SJSA1 (cell line): ENCODE measurements at regions not wholly inside any gene's neighbourhood (a gene's known extent, or its start where the extent isn't known, plus 50 kb on each side); places are given as distances from the start of the nearest gene placed in this dataset.

Experiments used
- DNase-seq, 2 experiments: peaks; one replicate each; pipeline ENCODE4 v3.0.0-alpha.2; 2015 to 2020; ENCODE audit warnings: low spot score in 2 of 2, low read depth in 1 of 2
- H3K27ac ChIP-seq: fragments of 250-450 bp; sonication (Bioruptor Pico); 2 replicates; pipeline ENCODE4 v1.5.1; 2020; ENCODE audit warnings: mild to moderate bottlenecking, moderate library complexity
- H3K27me3 ChIP-seq: fragments of 250-450 bp; sonication (Bioruptor Pico); replicated peaks from 2 replicates; pipeline ENCODE4 v1.5.1; 2020; ENCODE audit warnings: mild to moderate bottlenecking, moderate library complexity
- H3K36me3 ChIP-seq: fragments of 250-450 bp; sonication (Bioruptor Pico); 2 replicates; pipeline ENCODE4 v1.5.1; 2020; ENCODE audit warnings: mild to moderate bottlenecking
- H3K4me1 ChIP-seq: fragments of 250-450 bp; sonication (Bioruptor Pico); replicated peaks from 2 replicates; pipeline ENCODE4 v1.6.1; 2021; ENCODE audit warnings: mild to moderate bottlenecking
- H3K4me3 ChIP-seq: fragments of 250-450 bp; sonication (Bioruptor Pico); 2 replicates; pipeline ENCODE4 v1.5.1; 2020; ENCODE audit warnings: mild to moderate bottlenecking
- H3K9me3 ChIP-seq: fragments of 250-450 bp; sonication (Bioruptor Pico); replicated peaks from 2 replicates; pipeline ENCODE4 v1.5.1; 2020; ENCODE audit warnings: mild to moderate bottlenecking

DNA sequence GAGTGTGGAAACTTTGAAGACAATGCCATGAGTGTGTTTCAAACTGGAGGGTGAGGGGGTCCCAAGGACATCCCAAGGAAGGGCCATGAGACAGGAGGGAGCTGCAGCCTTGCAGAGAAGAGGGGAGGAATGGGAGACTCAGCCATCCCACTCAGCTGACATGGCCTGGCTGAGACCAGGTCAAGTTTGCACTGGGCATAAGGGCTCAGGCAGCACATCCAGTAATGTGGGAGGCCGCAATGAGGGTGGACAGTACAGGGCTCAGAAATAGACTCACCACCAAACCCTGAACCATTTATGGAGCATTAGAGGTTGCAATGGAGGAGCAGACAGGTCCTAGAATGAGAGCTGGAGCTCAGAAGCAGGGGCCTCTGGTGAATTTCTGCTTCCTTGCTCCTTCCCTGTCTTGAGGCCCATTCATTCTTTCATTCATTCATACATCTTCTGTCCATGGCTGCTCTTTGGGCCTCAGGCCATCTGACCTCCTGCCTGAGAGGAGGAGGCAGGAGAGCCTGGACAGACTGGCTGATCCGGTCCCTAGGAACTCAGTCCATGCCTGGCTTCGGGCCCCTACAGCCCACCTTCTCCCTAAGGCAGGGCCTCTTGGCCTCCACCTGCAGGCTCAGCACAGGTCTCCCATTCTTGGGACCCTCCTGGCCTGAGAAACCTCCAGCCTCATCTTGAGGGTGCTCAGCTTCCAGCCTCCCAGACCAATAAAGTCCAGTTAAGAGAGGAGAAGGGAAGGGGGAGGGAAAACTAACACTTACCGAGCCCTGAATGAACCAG is 70.5 kb upstream of the CDH5 start:
- H3K4me3 ChIP-seq = no peak overlapping the region
- H3K27ac ChIP-seq = no peak overlapping the region
- no peaks in the 10 kb centered on the region for H3K9me3 ChIP-seq
- peak in 1 of 2 experiments; percentile 34 for DNase-seq
- no peaks in the 10 kb centered on the region; the same call in 1 of the 2 replicates for H3K27me3 ChIP-seq
- no peaks in the 10 kb centered on the region for H3K36me3 ChIP-seq
- no peaks in the 10 kb centered on the region for H3K4me1 ChIP-seq

DNA sequence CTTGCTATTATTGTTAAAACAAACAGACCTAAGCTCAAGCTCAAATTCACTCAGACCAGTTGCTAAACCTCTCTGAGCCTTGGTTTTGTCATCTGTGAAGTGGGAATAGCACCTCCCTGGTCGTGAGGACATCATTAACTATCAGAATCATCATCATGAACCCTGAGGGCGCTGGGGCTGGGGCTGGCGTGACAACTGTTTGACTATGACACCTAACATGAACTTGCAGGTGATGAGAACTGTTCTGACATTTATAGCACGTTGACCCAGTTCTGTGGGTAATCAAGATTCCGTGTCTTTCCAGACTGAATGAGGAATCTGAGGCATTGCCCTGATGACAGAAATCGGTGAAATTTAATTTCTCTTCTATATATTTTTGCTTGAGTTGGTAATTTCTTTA is 71.3 kb upstream of the CDH5 start:
- H3K4me3 ChIP-seq = no peak overlapping the region
- no peaks in the 10 kb centered on the region; the same call in 1 of the 2 replicates for H3K27me3 ChIP-seq

DNA sequence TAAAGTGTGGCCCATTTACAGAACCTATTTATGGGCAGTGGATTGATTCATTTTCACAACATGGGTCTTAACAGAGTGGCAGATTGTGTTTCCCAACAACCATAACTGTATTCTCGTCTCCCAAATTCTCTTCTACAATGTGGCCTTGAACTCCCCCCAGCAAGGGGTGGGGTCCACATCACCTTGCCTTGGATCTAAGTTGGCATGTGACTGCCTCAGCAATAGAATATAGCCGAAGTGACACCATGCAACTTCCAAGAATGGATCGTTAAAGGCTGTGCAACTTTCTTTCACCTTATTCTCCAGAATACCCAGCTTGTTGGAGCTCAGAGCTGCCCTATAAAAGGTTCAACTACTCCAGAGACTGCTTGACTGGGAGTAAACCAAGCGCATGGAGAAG is 72.0 kb upstream of the CDH5 start:
- Histone ChIP-seq H3K9me3 (no peaks in the 10 kb centered on the region), H3K36me3 (no peaks in the 10 kb centered on the region), H3K4me1 (no peaks in the 10 kb centered on the region), H3K27me3 (no peaks in the 10 kb centered on the region; the same call in 1 of the 2 replicates), H3K4me3 (no peak overlapping the region), H3K27ac (no peak overlapping the region)
- peak in 1 of 2 experiments; percentile 20 for DNase-seq

More for the DNA sequence above, 71.3 kb upstream of the CDH5 start:
- Histone ChIP-seq H3K4me1 (no peaks in the 10 kb centered on the region), H3K36me3 (no peaks in the 10 kb centered on the region), H3K9me3 (no peaks in the 10 kb centered on the region), H3K27ac (no peak overlapping the region)
- peak in 1 of 2 experiments; percentile 21 for DNase-seq

DNA sequence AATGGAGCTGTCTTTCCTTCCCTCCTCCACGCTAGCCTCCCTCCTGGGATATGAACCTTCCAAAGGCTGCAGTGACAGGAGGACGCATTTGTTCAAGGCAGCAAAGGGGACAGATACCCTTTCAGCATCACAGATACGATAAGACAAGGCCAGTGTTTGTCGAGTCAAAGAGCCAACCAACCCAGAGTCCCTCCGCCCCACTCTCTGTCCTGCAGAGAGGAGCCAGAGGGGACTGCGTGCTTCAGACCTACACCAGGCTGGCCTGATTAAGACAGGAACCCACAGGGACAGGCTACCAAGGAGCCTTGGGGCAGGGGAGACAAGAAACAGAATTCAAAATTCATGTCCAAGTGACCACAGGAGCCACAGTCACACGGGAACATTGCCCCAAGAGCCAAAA is 72.6 kb upstream of the CDH5 start:
- Histone ChIP-seq H3K36me3 (no peaks in the 10 kb centered on the region), H3K9me3 (no peaks in the 10 kb centered on the region), H3K27me3 (no peaks in the 10 kb centered on the region; the same call in 1 of the 2 replicates), H3K27ac (no peak overlapping the region), H3K4me3 (no peak overlapping the region), H3K4me1 (no peaks in the 10 kb centered on the region)
- peak in 1 of 2 experiments; percentile 25 for DNase-seq

GRCh38 chr16:66293207-66293735 is 73.2 kb upstream of the CDH5 start:
- no peak overlapping the region for H3K4me3 ChIP-seq
- DNase-seq = peak in 1 of 2 experiments; percentile 40
- H3K4me1 ChIP-seq = no peaks in the 10 kb centered on the region
- no peak overlapping the region for H3K27ac ChIP-seq
- H3K9me3 ChIP-seq = no peaks in the 10 kb centered on the region
- no peaks in the 10 kb centered on the region for H3K36me3 ChIP-seq
- no peaks in the 10 kb centered on the region; the same call in 1 of the 2 replicates for H3K27me3 ChIP-seq

- no peak overlapping the region for H3K27ac ChIP-seq
- peak in 1 of 2 experiments; percentile 14 for DNase-seq
- no peaks in the 10 kb centered on the region for H3K4me1 ChIP-seq
- H3K27me3 ChIP-seq = no peaks in the 10 kb centered on the region; the same call in 1 of the 2 replicates
- H3K9me3 ChIP-seq = no peaks in the 10 kb centered on the region
- no peak overlapping the region for H3K4me3 ChIP-seq
- H3K36me3 ChIP-seq = no peaks in the 10 kb centered on the region
These were observed 74.1 kb upstream of the CDH5 start for GRCh38 chr16:66292241-66292935.

GRCh38 chr16:66291833-66292232 is 74.7 kb upstream of the CDH5 start:
- no peak for DNase-seq
- Histone ChIP-seq H3K27me3 (no peaks in the 10 kb centered on the region; the same call in 1 of the 2 replicates), H3K4me3 (no peak overlapping the region), H3K4me1 (no peaks in the 10 kb centered on the region), H3K27ac (no peak overlapping the region), H3K9me3 (no peaks in the 10 kb centered on the region), H3K36me3 (no peaks in the 10 kb centered on the region)

DNA sequence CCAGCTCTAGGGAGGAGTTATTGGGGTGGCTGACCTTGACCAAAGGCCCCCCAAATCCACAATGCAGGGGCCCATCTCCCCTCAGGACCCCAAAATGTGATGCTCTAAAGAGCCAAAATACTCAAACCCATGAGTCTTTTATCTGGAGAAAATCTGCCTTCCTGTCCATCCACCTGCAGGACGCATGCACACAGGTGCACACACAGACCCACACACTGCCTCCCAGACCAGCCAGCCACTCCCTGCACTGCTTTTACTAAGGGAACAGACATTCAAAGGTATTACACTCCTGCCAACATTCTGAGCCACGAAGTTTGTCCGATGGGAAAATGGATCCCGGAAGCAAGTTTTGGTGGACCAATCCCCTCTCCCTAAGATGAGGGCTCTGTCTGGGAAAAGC is 76.1 kb upstream of the CDH5 start:
- H3K27me3 ChIP-seq = no peaks in the 10 kb centered on the region; the same call in 1 of the 2 replicates

GRCh38 chr16:66289986-66290385 is 76.5 kb upstream of the CDH5 start:
- Histone ChIP-seq H3K9me3 (no peaks in the 10 kb centered on the region), H3K4me3 (no peak overlapping the region), H3K27me3 (no peaks in the 10 kb centered on the region; the same call in 1 of the 2 replicates), H3K4me1 (no peaks in the 10 kb centered on the region), H3K36me3 (no peaks in the 10 kb centered on the region), H3K27ac (no peak overlapping the region)
- no peak for DNase-seq

More for the DNA sequence above, 76.1 kb upstream of the CDH5 start:
- Histone ChIP-seq H3K36me3 (no peaks in the 10 kb centered on the region), H3K4me1 (no peaks in the 10 kb centered on the region), H3K9me3 (no peaks in the 10 kb centered on the region), H3K27ac (no peak overlapping the region), H3K4me3 (no peak overlapping the region)
- DNase-seq = peak in 1 of 2 experiments; percentile 22

DNA sequence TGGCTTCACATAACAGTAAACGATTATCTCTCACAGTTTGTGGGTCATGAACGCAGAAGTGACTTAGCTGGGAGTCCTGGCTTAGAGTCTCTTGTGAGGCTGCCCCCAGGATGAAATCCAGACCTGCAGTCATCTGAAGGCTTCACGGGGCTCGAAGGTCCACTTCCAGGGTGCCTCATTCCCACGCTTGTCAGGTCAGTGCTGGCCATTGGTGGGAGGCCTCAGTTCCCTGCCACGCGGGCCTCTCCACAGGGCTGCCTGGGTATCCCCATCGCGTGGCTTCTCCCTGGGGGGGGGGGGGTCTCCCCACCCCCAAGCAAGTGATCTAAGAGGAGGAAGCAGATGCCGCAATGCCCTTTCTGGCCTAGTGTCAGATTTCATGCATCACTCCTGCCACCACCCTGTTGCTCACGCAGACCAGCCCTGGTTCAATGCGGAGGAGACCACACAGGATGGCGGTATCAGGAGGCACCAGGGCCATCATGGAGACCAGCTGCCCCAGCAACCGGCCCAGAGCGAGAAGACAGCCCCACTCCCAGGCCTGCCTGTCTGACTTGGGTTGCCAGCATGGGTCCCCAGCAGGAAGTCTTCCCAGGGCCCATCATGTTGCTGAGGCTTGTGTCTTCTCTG is 77.3 kb upstream of the CDH5 start:
- DNase-seq = peak in 1 of 2 experiments; percentile 36
- no peaks in the 10 kb centered on the region for H3K36me3 ChIP-seq
- H3K4me3 ChIP-seq = no peak overlapping the region
- H3K4me1 ChIP-seq = no peaks in the 10 kb centered on the region
- no peaks in the 10 kb centered on the region for H3K27me3 ChIP-seq
- no peaks in the 10 kb centered on the region; the same call in 1 of the 2 replicates for H3K9me3 ChIP-seq
- H3K27ac ChIP-seq = no peak overlapping the region

GRCh38 chr16:66287926-66288325 is 78.6 kb upstream of the CDH5 start:
- H3K4me1 ChIP-seq = no peaks in the 10 kb centered on the region
- H3K36me3 ChIP-seq = no peaks in the 10 kb centered on the region
- no peak overlapping the region for H3K27ac ChIP-seq
- H3K4me3 ChIP-seq = no peak overlapping the region
- DNase-seq = peak in 1 of 2 experiments; percentile 35
- no peaks in the 10 kb centered on the region for H3K27me3 ChIP-seq
- no peaks in the 10 kb centered on the region; the same call in 1 of the 2 replicates for H3K9me3 ChIP-seq

DNA sequence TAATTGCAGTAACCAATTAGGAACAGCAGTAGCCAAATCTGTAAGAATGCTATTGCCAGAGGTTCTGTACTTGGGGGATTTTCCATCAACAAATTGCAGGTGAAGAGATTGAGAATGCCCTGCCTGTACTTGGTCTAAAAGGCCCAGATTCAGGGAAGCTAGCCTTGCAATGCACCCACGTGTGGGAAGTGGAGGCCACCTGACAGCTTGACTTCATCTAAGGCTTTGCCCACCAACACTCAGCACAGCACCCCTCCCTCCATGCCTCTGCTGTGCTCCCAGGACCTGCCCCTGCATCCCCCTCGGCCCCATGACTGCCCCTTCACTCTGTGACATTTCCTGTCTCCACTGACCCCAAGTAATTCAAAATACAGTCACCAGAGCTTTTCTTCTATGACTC is 79.1 kb upstream of the CDH5 start:
- peak in 1 of 2 experiments; percentile 12 for DNase-seq
- Histone ChIP-seq H3K4me3 (no peak overlapping the region), H3K36me3 (no peaks in the 10 kb centered on the region), H3K27me3 (no peaks in the 10 kb centered on the region), H3K4me1 (no peaks in the 10 kb centered on the region), H3K27ac (no peak overlapping the region), H3K9me3 (no peaks in the 10 kb centered on the region; the same call in 1 of the 2 replicates)

DNA sequence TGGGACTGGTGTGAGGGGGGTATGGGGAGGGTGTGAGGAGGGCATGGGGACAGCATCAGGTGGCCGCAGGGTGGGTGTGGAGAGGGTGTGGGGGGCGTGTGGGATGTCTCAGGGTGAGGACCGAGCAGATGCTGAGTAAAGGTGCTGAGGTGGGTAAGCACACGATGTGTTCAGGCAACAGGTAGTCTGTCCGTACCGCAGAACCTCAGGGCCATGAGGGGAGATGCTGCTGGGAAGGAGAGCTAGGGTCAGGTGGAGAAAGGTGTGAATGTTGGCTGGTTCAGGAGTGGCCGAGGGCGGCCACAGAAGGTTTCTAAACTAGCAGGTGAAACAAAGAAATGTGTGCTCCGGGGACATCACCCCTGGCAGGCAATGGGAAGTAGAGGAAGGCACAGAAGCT is 80.0 kb upstream of the CDH5 start:
- Histone ChIP-seq H3K27ac (no peak overlapping the region), H3K4me3 (no peak overlapping the region), H3K4me1 (no peaks in the 10 kb centered on the region), H3K36me3 (no peaks in the 10 kb centered on the region), H3K27me3 (0 out of 2 replicates have a peak, but pooled peaks cover 3% of the 10 kb centered on the region), H3K9me3 (no peaks in the 10 kb centered on the region; the same call in 1 of the 2 replicates)
- DNase-seq = peak in 1 of 2 experiments; percentile 23
